ENCODE measurements at regions not wholly inside any gene's neighbourhood (a gene's known extent, or its start where the extent isn't known, plus 50 kb on each side); places are given as distances from the start of the nearest gene placed in this dataset.

GRCh38 chr4:129379429-129379828, 283.5 kb downstream of the C4orf33 start:
- TF ChIP-seq CTCF (IDR thresholded peaks at IDR 0.05; ENCODE audit: low read length, missing control alignments): no peak
- DNase-seq (ENCODE audit: low read depth): no peak
- no peak overlapping the region for H3K4me3 ChIP-seq (replicated peaks; ENCODE audit: low read depth, low read length)

GRCh38 chr4:129384974-129385373, 289.0 kb downstream of the C4orf33 start:
- peak; percentile 7 for DNase-seq (ENCODE audit: low read depth)
- no peak for TF ChIP-seq CTCF (IDR thresholded peaks at IDR 0.05; ENCODE audit: low read length, missing control alignments)
- no peak overlapping the region for H3K4me3 ChIP-seq (replicated peaks; ENCODE audit: low read depth, low read length)

- TF ChIP-seq CTCF (IDR thresholded peaks at IDR 0.05; ENCODE audit: low read length, missing control alignments): no peak
- no peak overlapping the region for H3K4me3 ChIP-seq (replicated peaks; ENCODE audit: low read depth, low read length)
- DNase-seq (ENCODE audit: low read depth): no peak
These were observed 291.7 kb downstream of the C4orf33 start for GRCh38 chr4:129387666-129388065.

- no peak for DNase-seq (ENCODE audit: low read depth)
- H3K4me3 ChIP-seq (replicated peaks; ENCODE audit: low read depth, low read length): no peak overlapping the region
- TF ChIP-seq CTCF (IDR thresholded peaks at IDR 0.05; ENCODE audit: low read length, missing control alignments): no peak
These were observed 298.0 kb downstream of the C4orf33 start for GRCh38 chr4:129393976-129394375.

- TF ChIP-seq CTCF (IDR thresholded peaks at IDR 0.05; ENCODE audit: low read length, missing control alignments): no peak
- DNase-seq (ENCODE audit: low read depth): no peak
- H3K4me3 ChIP-seq (replicated peaks; ENCODE audit: low read depth, low read length): no peak overlapping the region
These were observed 298.7 kb downstream of the C4orf33 start for GRCh38 chr4:129394635-129395034.

GRCh38 chr4:129403848-129404247, 307.9 kb downstream of the C4orf33 start:
- no peak for DNase-seq (ENCODE audit: low read depth)
- no peak overlapping the region for H3K4me3 ChIP-seq (replicated peaks; ENCODE audit: low read depth, low read length)
- TF ChIP-seq CTCF (IDR thresholded peaks at IDR 0.05; ENCODE audit: low read length, missing control alignments): no peak

- no peak overlapping the region for H3K4me3 ChIP-seq (replicated peaks; ENCODE audit: low read depth, low read length)
- no peak for TF ChIP-seq CTCF (IDR thresholded peaks at IDR 0.05; ENCODE audit: low read length, missing control alignments)
- no peak for DNase-seq (ENCODE audit: low read depth)
These were observed 314.2 kb downstream of the C4orf33 start for GRCh38 chr4:129410115-129410514.
